Limb (tissue), 2 donors: ENCODE measurements at regions not wholly inside any gene's neighbourhood (a gene's known extent, or its start where the extent isn't known, plus 50 kb on each side); places are given as distances from the start of the nearest gene placed in this dataset.
A peak's percentile ranks its signal among the peaks of the same experiment; 100 is the strongest.
"Not testable (repeated sequence)": the region's sequence is repeated elsewhere in the genome, so short reads cannot be mapped to it uniquely, and the experiment has no call there.

Experiments used
- DNase-seq, 2 donors: peaks; one replicate each; pipeline ENCODE4 v3.0.0-alpha.2; 2016; ENCODE audit errors: extremely low spot score in 2 of 2

DNA sequence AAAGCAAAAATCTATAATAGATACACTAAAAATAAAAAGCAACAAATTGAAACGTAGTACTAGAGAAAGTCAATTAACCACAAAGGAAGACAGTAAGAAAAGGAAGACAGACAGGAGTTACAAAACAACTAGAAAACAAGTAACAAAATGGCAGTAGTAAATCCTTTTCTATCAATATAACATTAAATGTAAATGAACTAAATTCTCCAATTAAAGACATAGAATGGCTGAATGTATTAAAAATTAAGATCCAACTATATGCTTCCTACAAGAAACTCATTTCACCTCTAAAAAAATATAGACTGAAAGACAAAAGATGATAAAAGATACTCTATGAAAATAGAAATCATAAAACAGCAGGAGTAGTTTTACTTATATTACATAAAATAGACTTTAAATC is 79.1 kb downstream of the CTH start:
- DNase-seq = no peak

DNA sequence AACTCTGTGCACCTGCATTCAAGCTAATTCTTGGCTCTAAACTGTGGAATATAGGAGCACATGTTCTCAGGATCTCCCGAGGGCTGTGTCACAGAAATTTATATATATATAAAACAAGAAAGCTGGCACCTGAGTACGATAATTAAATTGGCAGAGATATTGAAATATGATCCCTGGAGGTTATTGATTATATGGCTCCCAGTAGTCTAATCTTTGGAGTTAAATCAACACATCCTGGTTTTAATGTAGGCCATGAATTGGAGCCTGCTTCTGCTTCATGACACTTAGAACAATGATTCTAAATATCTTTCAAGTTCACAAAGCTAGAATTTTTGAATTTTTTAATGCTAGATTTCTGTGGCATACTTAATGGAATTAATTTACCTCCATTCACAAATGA is 84.3 kb downstream of the CTH start:
- DNase-seq = no peak

DNA sequence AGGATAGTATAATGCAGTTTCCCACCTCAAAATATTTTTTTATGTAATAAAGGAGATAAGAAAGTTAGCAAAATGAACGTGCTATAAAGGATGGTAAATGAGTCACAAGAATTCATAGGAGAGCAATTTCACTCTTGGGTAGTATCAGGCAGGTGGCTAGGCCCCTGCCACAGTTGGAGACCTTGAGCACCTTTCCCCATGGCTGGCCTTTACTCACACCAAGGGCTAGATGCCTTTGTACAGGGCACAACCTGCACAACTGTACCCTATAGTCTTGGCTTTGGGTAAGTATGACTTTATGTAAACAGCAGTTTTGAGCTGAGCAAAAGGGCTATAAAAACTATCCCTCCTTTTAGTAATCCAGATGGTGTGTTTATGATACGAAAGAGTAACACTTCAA is 85.1 kb downstream of the CTH start:
- DNase-seq = no peak

DNA sequence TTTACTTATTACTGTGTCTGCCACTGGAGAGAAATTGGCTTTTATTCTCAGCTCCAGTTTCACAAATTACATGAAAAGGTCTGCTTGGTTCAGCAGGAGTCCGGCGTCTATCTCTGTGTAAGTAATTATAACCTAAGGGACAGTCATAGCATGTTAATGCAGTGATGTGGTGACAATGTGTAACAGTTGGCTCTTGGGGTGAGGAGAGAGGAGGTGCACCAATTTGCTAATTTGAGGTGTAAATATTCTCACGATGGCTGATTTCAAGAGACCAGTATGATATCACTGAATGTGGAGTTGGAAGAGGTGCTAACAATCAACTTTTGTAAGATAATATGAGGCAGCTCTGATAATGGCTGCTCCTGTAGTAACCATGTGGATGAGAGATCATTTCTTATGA is 86.1 kb downstream of the CTH start:
- no peak for DNase-seq

DNA sequence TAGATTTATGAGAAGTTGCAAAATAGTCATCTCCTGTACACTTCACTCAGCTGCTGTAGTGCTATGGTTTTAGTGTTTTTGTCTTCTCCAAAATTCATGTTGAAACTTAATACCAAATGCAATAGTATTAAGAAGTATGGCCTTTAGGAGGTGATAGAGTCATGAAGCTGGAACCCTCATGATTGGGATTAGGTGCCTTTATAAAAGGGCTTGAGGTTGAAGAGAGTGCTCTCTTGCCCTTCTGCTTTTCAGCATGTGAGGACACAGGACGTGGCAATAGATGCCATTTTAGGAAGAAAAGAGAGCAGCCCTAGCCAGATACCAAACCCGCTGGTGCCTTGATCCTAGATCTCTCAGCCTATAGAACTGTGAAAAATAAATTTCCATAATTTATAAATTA is 87.6 kb downstream of the CTH start:
- no peak for DNase-seq

DNA sequence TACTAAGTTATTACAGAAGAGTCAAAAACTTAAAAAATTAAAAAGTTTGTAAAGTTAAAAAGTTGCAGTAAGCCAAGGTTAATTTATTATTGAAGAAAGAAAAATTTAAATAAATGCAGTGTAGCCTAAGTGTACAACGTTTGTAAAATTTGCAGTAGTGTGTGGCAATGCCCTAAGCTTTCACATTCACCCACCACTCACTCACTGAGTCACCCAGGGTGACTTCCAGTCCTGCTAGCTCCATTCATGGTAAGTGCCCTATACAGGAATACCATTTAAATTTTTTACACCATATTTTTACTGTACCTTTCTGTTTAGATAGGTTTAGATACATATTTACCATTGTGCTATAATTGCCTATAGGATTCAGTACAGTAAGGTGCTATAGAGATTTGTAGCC is 88.6 kb downstream of the CTH start:
- DNase-seq = no peak

DNA sequence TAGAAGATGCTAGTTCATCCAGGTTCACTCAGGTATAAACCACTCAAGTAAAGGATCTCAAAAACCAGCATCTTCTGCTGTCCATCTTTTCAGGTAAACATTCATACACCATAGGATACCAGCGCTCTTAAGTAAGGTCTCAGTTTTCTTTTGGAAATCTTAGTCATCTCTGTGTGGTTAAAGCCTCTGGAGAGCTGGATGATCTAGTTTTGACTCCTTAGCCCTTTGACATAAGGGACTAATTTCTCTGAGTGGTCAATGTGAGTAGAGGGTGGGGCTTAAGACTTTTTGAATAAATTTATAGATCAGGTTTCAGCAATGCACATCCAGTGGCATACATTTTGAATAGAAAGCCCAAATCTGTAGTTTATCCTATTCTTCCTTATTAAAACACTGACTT is 92.3 kb downstream of the CTH start:
- no peak for DNase-seq

DNA sequence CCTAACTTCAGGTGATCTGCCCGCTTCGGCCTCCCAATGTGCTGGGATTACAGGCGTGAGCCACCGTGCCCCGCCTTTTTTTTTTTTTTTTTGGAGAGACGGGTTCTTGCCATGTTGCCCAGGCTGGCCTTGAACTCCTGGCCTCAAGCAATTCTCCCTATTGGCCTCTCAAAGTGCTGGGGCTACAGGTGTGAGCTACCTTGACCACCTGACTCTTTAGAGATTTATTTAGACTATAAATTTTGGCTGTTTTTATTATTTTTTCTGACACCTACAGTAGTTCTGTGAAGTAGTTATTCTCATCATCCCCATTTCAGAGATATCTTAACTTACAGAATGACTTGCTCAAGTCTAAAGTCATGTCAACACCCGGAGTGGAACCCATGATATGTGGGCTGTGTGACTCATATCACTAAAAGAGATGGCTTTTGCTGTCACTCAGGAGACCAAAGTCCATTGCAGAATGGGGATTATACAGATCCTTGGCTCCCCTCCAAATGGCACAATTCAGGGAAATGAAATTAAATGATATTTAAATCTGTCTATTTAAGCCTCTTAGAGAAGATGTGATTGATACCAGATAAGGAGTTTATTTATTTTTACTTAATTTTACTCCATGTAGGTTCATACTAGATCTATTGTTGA is 93.2 kb downstream of the CTH start:
- no peak for DNase-seq

DNA sequence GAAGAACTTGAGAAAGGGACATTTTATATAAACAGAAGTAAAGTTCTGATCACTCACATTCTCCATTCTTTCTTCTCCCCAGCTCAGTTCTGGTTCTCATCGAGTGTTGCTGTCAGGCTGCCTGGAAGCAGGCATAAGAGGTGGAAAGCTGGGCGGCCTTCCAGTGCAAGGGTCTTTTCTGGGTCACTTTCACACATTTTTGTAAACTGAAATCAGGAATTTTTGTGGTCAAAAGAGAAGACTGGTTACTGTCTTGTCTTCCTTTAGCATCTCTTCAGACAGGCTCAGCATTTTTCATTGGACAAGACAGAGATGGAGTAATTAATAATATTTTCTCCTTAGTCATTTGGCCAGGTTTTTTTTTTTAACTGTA is 93.7 kb downstream of the CTH start:
- no peak for DNase-seq

DNA sequence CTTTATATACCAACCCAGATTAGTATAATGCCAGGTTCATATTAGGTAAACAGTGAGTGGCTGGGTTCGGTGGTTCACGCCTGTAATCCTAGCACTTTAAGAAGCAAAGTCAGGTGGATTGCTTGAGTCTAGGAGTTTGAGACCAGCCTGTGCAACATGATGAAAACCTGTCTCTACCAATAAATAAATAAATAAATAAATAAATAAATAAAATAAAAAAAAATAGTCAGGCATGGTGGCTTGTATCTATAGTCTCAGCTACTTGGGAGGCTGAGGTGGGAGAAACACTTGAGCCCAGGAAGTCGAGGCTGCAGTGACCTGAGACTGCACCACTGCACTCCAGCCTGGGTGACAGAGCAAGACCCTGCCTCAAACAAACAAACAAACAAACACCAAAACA is 96.9 kb downstream of the CTH start:
- not testable (repeated sequence) for DNase-seq

DNA sequence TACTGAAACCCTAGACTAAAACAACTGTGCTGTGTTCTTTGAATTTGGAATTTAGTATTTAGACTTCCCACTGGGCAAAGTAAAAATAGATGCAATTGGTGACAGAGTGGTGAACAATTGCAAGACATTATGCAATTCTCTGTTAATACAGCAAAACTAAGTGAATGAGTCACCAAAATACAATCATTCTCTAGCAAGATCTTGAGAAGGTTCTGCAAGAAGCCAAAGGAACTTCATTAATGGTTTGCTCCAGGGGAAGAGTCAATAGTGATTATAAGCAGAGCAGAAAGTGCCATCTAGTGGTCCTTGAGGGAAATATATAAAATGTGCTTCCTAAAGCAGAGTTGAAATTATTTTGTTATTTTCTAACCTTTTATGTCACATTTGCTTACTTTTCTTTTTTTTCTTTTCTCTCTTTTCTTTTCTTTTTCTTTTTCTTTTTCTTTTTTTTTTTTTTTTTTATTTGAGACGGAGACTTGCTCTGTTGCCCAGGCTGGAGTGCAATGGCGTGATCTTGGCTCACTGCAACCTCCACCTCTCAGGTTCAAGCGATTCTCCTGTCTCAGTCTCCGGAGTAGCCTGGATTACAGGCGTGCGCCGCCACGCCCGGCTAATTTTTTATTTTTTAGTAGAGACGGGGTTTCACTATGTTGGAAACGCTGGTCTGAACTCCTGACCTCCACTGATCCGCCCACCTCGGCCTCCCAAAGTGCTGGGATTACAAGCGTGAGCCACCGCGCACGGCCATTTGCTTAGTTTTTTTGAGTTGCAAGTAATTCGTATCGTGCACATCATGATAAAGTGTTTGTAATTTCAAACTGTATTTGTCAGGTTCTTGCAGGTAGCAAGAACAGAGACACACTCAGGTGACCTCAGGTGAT is 99.2 kb downstream of the CTH start:
- DNase-seq = peak in 1 of 2 donors; percentile 82

DNA sequence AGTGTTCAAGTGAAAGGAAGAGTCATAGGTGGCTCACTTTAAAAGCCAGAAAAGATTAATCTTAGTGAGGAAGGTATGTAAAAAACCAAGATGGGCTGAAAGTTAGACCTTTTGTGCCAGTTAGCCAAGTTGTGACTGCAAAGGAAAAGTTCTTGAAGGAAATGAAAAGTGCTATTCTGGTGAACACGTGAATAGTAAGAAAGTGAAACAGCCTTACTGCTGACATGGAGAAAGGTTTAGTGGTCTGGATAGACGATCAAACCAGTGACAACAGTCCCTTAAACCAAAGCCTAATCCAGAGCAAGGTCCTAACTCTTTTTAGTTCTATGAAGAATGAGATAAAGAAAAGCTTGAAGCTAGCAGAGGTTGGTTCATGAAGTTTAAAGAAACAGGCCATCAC is 106.4 kb downstream of the CTH start:
- DNase-seq = no peak

DNA sequence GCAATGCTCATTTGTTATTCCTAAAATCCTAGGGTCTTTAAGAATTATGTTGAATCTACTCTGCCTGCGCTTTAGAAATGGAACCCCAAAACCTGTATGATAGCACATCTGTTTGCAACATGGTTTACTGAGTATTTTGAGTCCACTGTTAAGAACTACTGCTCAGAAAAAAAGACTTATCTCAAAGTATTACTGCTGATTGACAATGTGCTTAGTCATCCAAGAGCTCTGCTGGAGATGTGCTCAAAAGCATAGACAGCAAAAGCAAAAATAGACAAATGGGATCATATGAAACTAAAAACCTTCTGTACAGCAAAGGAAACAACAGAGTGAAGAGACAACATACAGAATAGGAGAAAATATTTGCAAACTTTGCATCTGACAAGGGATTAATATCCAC is 107.0 kb downstream of the CTH start:
- DNase-seq = no peak

DNA sequence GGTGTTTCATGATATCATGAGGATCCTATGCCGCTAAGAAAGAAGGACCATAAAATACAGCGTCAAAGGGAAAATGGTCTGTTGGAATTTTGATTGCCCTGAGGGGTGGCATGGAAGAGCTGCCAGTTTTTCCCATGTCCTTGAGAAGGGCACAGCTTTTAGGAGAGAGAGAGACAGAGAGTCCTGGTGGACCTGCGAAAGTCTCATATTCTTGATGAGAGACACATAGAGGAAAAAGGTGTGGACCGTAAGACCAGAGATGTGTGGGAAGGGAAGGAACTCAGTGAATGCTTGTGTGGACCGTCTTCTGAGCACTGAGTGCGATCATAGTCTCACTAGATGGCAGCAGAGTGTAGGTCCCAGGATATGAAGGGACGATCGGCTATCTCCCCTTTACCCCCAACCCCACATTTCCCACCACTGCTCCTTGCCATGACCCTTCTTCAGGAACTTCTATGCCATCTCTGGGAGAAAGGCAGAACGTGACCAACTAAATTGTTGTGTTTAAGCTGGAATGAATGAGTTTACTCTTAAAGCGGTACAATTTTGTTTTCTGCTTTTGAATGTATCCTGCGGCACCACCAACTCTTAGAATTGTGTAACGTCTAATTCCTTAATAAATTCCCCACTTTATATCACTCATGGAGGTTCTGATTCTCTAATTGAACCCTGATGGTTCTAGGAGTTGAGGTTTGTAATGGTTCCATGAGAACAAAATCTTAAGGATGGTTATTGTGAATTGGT is 117.7 kb downstream of the CTH start:
- peak; percentile 32 to 41 for DNase-seq

DNA sequence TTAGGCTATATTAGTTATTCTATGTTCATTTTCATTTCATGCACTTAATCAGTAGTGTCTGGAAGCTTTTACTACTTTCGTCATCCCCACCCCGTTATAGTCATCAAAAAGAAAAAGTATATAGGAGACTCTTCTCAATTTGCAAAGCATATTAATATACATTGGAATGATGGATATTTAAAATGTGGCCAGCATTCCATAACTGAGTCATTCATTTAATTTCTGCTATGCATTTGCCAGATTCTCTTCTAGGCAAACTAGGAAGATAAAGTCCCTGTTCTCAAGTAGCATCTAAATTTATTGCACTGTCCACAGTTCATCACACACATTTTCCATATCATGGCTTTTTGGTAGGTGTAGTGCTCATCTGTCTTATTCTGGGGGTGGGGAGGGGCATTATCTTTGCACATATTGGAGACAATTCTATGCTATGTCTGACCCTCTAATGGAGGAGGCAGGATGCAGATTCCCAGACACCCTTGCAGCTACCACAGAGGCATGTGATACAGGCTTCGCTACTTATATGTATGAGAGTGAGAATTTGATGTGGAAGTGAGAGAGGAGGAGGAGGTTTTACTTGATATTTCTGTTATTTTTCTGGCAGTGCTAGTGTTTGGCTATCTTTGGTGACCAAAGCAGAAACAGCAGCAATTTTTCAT is 125.8 kb downstream of the CTH start:
- no peak for DNase-seq

DNA sequence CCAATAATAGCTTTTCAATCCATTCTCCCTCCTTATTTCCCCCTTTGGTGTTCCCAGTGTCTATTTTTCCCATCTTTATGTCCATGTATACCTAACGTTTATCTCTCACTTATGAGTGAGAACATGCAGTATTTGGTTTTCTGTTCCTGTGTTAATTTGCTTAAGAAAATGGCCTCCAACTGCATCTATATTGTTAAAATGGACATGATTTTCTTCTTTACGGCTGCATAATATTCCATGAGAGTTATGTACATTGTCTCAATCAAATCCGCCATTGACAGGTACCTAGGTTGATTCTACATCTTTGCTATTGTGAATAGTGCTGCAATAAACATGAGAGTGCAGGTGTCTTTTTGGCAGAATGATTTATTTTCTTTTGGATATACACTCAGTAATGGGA is 126.7 kb downstream of the CTH start:
- DNase-seq = no peak

DNA sequence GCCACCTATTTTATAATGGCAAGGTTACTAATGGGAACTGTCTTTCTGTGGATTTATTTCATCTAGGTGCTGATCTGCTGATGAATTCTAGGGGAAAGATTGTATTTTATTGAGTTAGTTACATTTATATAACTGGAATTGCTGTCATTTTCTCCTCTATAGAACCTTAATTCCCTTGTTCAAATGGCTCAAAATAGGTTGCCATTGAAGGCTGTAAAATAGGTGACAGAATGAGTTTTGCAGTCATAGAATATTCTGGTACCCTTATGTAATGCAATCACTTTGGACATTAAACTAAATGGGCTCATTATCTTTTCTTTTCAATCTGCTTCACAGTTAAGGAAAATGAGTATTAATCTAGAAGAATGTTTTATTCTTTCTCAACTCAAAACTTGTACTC is 131.0 kb downstream of the CTH start:
- DNase-seq = no peak

DNA sequence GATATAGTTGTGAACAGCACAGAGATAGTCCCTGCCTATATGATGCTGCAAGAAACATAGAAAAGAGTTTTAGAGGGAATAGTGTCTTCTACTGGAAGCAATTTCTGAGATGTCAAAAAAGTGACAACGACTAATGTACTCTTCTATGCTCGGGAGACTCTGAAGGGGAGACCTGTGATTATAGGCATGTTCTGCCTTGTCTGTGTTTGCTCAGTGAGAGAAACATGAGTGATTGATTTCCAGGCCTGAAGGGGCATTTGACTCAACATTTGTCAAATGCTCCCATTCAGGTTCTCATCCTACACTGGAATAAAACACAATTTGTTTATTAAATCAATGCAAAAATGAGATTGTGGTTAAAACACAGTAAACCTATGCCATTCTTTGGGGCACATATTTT is 131.8 kb downstream of the CTH start:
- no peak for DNase-seq

DNA sequence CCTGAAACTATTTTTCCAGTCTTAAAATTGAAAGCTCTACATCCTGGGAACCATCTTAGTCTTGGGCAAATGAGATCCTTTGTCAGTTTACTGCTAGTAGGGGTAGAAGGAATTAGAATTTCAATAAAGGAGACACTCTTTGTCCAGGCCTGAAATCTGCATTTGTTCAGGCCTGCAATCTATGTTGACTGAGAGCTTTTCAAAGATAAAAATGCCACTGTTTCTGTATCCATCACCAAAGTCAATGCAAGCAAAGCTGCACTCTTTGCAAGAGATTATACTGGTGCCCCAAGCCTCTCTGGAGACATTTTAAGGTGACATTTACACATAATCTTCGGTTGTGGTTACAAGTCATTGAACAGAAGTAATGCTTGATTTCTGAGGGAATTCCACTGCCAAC is 135.7 kb downstream of the CTH start:
- DNase-seq = no peak

DNA sequence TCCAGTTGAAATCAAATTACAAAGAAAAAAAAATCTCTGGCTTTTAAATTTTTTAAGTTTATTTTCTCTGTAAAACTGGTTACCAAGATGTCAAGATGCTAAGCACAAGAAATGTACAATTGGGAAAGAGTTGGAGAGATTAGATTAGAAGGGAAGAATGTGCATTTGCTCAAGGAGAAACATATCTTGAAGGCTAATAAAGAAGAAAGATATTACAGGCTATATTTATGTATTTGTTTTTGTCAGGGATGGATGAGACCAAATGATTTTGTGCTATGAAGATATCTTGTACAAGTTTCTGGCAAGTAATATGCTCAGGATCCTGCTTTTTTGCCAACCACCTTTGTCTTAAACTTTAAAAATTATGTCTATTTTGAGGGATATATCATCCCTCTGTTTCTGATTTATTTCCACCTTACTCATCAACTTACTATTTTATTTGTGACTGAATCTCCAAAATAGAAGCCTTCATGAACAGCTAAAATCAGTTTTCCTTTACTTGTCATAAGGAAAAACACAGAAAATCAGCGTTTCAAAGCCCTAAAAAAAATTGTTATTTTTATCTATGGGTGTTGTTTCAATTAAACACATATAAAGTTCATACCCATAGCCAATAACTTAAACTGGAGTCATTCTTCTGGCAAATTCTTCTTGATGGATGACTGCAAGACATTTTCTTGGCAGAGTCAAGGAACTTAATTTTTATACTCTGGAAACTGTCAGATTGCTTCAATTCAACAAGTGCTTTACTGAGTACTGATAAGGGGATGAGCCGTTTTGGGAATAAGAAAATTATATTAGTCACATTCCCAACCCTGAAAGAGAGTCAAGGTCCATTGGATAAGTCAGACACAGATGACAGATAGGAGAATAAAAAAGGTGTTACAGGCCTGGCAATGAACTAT is 141.8 kb downstream of the CTH start:
- no peak for DNase-seq

DNA sequence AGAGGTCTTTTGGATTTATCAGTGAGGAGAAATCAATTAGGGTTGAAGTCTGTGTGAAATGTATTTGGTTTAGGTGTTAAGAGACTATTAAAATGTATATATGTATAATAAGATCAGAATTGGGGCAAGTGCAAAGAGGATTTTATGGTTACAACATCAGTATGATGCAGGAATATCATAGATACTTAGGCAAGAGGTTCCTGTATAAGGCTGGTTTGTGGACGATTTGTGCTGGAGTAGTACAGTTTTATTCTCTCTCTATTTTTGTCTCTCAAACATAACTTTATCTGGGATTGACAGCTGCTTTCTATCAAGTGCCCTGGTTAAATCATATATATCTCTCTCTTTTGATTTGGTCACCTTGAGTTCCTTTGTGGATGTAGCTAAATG is 142.5 kb downstream of the CTH start:
- DNase-seq = no peak
